ENCODE measurements at regions not wholly inside any gene's neighbourhood (a gene's known extent, or its start where the extent isn't known, plus 50 kb on each side); places are given as distances from the start of the nearest gene placed in this dataset.

DNA sequence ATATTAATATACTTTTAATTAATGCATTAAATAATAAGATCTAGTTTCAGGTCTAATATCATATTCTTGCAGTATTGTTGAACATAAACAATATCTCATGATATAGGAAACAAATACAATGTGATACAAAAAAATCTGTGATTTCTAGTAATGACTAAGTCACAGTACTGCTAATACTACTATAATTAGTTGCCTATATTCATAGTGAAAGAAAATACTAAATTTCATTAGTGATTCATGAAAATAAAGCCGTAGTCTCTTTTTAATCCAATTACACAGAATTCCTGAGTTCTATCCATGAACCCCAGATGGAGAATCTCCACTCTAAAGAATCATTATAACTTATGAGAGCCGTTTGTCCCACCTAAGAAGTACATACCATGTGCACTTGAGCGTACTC, 266.3 kb upstream of the ACVR2A start:
- TF ChIP-seq SIN3A (IDR thresholded peaks at IDR 0.05; ENCODE audit: borderline replicate concordance, insufficient read depth, low read depth, low read length) = no peak
- no peak for TF ChIP-seq TCF7L2 (IDR thresholded peaks at IDR 0.05; ENCODE audit: low read depth, low read length)
- TF ChIP-seq, protein P1, sequence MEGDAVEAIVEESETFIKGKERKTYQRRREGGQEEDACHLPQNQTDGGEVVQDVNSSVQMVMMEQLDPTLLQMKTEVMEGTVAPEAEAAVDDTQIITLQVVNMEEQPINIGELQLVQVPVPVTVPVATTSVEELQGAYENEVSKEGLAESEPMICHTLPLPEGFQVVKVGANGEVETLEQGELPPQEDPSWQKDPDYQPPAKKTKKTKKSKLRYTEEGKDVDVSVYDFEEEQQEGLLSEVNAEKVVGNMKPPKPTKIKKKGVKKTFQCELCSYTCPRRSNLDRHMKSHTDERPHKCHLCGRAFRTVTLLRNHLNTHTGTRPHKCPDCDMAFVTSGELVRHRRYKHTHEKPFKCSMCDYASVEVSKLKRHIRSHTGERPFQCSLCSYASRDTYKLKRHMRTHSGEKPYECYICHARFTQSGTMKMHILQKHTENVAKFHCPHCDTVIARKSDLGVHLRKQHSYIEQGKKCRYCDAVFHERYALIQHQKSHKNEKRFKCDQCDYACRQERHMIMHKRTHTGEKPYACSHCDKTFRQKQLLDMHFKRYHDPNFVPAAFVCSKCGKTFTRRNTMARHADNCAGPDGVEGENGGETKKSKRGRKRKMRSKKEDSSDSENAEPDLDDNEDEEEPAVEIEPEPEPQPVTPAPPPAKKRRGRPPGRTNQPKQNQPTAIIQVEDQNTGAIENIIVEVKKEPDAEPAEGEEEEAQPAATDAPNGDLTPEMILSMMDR (IDR thresholded peaks at IDR 0.05) = no peak
- TF ChIP-seq REST (IDR thresholded peaks at IDR 0.05; ENCODE audit: insufficient read depth in 1 of 2, low read depth in 2 of 2, low read length in 1 of 2) = no peak
- TF ChIP-seq POLR2AphosphoS5 (IDR thresholded peaks at IDR 0.05; ENCODE audit: low read depth, low read length) = no peak
- in situ Hi-C loops (cut with HindIII; ENCODE audit: low pct_unique_long_range_greater_than_20kb, low sequenced_read_pairs) = no loop called here

DNA sequence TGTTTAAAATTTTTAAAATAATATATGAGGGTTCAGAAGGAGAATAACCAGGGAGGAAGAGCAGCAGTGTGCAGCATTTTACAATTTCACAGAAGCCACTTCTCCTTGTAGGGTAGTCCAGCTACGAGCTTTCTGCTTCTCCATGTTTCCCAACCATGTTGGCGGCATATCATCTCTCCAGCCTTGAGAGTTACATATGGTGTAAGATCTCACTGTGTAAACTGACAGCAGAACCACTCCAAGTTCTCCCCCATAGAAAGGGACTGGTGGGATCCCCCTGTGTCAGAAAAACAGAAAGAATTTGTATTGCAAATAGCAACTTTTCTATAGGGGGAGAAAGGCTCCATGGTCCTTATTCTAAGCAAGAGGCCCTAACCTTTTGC, 266.8 kb upstream of the ACVR2A start:
- ATAC-seq (no peak), DNase-seq (ENCODE audit: low read depth, low spot score) (no peak)
- in situ Hi-C loops (cut with HindIII; ENCODE audit: low pct_unique_long_range_greater_than_20kb, low sequenced_read_pairs) (no loop called here), intact Hi-C loops (cut with micrococcal nuclease; ENCODE audit: unreplicated experiment) (no loop called here)
- H3K4me3 ChIP-seq (ENCODE audit: low read depth in 2 of 2, low read length in 2 of 2) = no peak overlapping the region
- H3K36me3 ChIP-seq (ENCODE audit: control insufficient read depth, insufficient read depth, low read length) = no peaks in the 10 kb centered on the region
- H3K27ac ChIP-seq (ENCODE audit: low read length) = no peak overlapping the region
- TF ChIP-seq SIN3A (IDR thresholded peaks at IDR 0.05; ENCODE audit: borderline replicate concordance, insufficient read depth, low read depth, low read length) (no peak), TCF7L2 (IDR thresholded peaks at IDR 0.05; ENCODE audit: low read depth, low read length) (no peak), REST (IDR thresholded peaks at IDR 0.05; ENCODE audit: insufficient read depth in 1 of 2, low read depth in 2 of 2, low read length in 1 of 2) (no peak), POLR2AphosphoS5 (IDR thresholded peaks at IDR 0.05; ENCODE audit: low read depth, low read length) (no peak)
- TF ChIP-seq, protein P1 (IDR thresholded peaks at IDR 0.05) = no peak
- POLR2A ChIA-PET = interaction anchor here (0.6 kb wide), 1 partner anchor 400 kb away, joined by 3 read pairs; no protein-coding TSS in a partner anchor
- no peaks in the 10 kb centered on the region for H3K9me3 ChIP-seq (ENCODE audit: control insufficient read depth, insufficient read depth, low read depth, low read length)
- BruUV-seq (replicated peaks) = no TSS peak
- CTCF ChIA-PET = no interaction called here
- no peaks in the 10 kb centered on the region for H3K27me3 ChIP-seq (ENCODE audit: control insufficient read depth, insufficient read depth, low read length)
- no peaks in the 10 kb centered on the region for H3K4me1 ChIP-seq (ENCODE audit: control insufficient read depth, insufficient read depth, low read length)

More for the DNA sequence above, 266.3 kb upstream of the ACVR2A start:
- H3K4me3 ChIP-seq (ENCODE audit: low read depth in 2 of 2, low read length in 2 of 2) = no peak overlapping the region
- H3K9me3 ChIP-seq (ENCODE audit: control insufficient read depth, insufficient read depth, low read depth, low read length) = no peaks in the 10 kb centered on the region
- BruUV-seq (replicated peaks) = no TSS peak
- intact Hi-C loops (cut with micrococcal nuclease; ENCODE audit: unreplicated experiment) = no loop called here
- H3K36me3 ChIP-seq (ENCODE audit: control insufficient read depth, insufficient read depth, low read length) = no peaks in the 10 kb centered on the region
- H3K27me3 ChIP-seq (ENCODE audit: control insufficient read depth, insufficient read depth, low read length) = no peaks in the 10 kb centered on the region
- ATAC-seq (no peak), DNase-seq (ENCODE audit: low read depth, low spot score) (no peak)
- ChIA-PET CTCF (no interaction called here), POLR2A (no interaction called here)
- no peak overlapping the region for H3K27ac ChIP-seq (ENCODE audit: low read length)
- H3K4me1 ChIP-seq (ENCODE audit: control insufficient read depth, insufficient read depth, low read length) = no peaks in the 10 kb centered on the region
